OCI-LY1 (cell line): ENCODE measurements at regions not wholly inside any gene's neighbourhood (a gene's known extent, or its start where the extent isn't known, plus 50 kb on each side); places are given as distances from the start of the nearest gene placed in this dataset.

Experiments used
- CTCF ChIP-seq: fragments of 200-600 bp; sonication (generic), shearing (Covaris generic); IDR thresholded peaks from 2 replicates; pipeline ENCODE4 v1.5.1; 2017; ENCODE audit warnings: mild to moderate bottlenecking, antibody characterized with exemption, low read length, moderate library complexity, mixed read lengths
- EZH2 ChIP-seq: fragments of 200-600 bp; sonication (generic), shearing (Covaris generic); IDR thresholded peaks from 2 replicates; pipeline ENCODE4 v1.8.0; 2017; ENCODE audit warnings: borderline replicate concordance, mixed run types, mild to moderate bottlenecking, antibody characterized with exemption, low read length, moderate library complexity, mixed read lengths

- no peak for TF ChIP-seq CTCF
- no peak for TF ChIP-seq EZH2
Measured at GRCh38 chr20:24332956-24333355, 136.5 kb upstream of the SYNDIG1 start.
